Testis (tissue), 2 donors: ENCODE measurements at regions not wholly inside any gene's neighbourhood (a gene's known extent, or its start where the extent isn't known, plus 50 kb on each side); places are given as distances from the start of the nearest gene placed in this dataset.

Experiments
- POLR2A ChIP-seq: fragments of 450-650 bp; IDR thresholded peaks from one replicate; pipeline ENCODE4 v1.6.1; 2017; ENCODE audit warnings: antibody characterized with exemption, mild to moderate bottlenecking, moderate library complexity
- TF ChIP-seq, protein P1 (sequence below), 3 experiments: fragments of 450-650 bp in 2 of 3; fragments of 200-600 bp in 1 of 3; sonication (generic) in 1 of 3; IDR thresholded peaks; one replicate each; pipeline ENCODE4 v1.5.1; 2016 to 2019; ENCODE audit warnings: antibody characterized with exemption in 3 of 3, mild to moderate bottlenecking in 2 of 3, moderate library complexity in 1 of 3

DNA sequence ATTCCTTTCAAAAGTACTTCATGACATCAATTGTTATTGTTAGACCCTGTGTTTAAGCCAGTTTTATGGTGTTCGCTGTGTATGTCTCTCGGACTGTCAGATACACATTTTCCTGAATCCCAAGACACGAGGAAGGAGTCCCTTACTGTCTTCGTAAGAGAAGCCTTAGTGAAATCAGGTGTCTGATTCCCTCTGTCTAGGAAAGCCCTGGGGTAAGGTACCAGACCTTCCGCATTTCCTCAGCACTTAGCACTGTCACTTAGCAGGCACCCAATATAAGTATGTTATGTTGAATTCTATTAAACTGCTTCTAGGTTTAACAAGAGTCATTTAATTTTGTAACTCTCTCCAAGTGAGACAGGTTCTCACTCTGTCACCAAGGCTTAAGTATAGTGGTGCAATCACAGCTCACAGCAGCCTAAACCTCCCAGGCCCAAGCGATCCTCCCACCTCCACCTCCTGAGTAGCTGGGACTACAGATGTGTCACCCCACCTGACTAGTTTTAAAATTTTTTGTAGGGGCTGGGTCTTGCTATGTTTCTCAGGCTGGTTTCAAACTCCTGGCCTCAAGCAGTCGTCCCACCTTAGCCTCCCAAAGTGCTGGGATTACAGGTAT, 111.0 kb downstream of the BBS10 start:
- TF ChIP-seq, protein P1, sequence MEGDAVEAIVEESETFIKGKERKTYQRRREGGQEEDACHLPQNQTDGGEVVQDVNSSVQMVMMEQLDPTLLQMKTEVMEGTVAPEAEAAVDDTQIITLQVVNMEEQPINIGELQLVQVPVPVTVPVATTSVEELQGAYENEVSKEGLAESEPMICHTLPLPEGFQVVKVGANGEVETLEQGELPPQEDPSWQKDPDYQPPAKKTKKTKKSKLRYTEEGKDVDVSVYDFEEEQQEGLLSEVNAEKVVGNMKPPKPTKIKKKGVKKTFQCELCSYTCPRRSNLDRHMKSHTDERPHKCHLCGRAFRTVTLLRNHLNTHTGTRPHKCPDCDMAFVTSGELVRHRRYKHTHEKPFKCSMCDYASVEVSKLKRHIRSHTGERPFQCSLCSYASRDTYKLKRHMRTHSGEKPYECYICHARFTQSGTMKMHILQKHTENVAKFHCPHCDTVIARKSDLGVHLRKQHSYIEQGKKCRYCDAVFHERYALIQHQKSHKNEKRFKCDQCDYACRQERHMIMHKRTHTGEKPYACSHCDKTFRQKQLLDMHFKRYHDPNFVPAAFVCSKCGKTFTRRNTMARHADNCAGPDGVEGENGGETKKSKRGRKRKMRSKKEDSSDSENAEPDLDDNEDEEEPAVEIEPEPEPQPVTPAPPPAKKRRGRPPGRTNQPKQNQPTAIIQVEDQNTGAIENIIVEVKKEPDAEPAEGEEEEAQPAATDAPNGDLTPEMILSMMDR (IDR thresholded peaks at IDR 0.05), result no peak
- TF ChIP-seq POLR2A, result no peak
